GM21529 (cell line): ENCODE measurements at regions not wholly inside any gene's neighbourhood (a gene's known extent, or its start where the extent isn't known, plus 50 kb on each side); places are given as distances from the start of the nearest gene placed in this dataset.
A peak's percentile ranks its signal among the peaks of the same experiment; 100 is the strongest.
"Not testable (repeated sequence)": the region's sequence is repeated elsewhere in the genome, so short reads cannot be mapped to it uniquely, and the experiment has no call there.

Source experiments
- ATAC-seq: cut with Tn5 transposase; IDR thresholded peaks from one replicate; pipeline ENCODE4 v1.9.1; 2021; ENCODE audit not compliant: unreplicated experiment

DNA sequence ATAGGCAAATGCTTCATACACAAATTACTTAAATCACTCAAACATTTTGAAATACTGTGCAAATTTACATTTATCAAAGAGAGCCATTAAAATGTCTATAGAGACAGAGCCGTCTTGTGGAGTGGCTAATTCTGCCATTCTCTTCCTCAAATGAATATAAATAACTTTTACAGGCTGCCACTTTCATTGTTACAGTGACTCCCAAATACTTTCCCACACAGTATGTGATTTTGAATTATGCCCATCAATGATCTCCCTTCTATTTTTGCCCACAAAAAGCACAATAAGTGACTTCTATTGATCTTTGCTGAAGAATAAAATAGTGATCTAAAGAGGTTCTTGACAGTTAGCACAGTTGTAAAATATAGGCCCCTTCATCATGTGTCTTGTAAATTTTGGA, 1244.9 kb downstream of the PCDH17 start:
- no peak for ATAC-seq

DNA sequence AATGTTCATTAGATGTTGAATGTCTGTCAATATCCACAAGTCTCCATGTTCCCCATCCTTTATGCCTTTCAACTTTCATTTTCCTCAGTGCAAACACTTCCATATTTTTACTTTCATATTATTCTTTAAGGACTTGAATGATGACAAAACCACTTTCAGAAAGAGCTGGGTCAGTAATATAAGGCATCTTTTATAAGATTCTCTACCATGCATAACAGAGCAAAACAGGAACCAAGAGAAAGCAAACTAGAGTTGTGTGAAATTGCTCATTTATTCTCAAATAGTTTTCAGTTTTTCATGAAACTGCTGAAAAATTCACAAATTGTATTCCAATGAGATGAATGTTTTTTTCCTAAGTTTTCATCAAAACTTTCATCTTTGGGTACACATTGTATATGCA, 1247.6 kb downstream of the PCDH17 start:
- no peak for ATAC-seq

DNA sequence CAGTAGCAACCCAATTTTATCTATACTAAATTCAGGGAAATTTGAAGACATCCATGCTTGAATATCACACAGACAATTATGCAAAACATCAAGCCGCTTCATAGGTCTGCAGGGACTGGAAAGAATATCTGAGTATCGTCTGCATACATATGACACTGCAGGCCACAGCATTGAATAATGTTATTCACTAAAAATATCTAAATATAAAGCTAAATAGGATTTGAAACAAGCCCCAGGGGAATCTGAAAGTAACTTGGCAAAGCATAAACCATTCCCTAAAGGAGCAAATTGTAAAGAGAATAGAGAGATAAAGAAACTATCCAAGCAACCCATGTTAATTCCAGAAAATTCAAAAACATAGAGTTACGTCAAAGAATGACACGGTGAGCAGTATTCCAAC, 1251.0 kb downstream of the PCDH17 start:
- no peak for ATAC-seq

DNA sequence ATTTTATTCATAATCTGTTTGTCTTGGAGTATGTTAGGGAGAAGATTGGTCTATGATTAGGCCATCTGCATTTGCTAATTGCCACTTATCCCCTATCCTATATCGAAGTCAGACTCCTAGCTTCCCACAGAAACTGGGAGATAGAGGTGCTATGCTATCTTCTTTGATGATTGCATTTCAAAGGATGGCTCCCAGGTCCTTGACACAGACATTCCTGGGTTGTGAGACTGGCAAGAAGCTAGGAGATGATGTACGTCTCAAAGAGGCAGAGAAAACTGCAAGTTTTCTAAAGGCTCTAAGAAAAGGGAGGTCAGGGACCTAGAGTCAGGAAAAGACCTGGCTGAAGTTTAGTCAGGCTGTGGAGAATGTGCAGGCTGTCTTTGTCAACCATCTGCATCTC, 1251.9 kb downstream of the PCDH17 start:
- no peak for ATAC-seq

DNA sequence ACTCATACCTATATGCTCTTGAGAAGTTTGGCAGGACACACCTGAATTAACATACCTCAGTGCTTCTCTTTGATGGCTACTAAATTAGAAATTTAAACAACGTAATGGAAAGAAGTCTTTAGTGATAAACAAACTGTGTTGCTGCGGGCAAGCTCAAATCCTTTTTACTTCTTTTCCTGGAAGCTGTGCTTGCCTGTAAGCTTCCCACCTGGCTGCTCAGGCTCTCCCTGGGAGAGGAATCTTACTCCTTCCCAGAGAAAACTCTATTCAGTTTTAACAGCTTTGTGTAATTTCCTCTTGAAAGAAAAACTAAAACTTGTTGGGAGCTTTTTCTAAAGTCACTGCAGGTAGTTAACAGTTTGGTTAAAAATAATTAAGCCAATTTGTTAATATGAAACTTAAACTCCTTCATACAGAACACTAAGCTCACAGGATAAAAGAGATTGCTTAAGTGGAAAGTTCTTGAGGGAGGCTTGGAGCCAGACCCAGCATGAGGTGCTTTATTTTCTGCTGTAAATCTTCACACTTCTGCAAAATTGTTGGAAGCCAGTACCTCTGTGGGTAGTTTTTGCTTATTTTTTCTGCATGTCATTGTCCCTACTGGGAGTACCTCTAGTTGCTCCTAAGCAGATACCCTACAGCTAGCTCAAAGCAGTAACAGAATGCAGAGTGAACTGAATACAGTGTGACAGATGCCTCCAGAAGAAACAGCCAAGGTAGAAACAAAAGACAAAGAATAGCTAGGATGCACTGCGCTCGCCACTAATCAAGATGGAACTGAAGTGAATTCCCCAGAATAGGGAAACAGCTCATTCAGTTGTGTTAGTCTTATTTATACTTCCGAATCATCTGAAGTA, 1253.0 kb downstream of the PCDH17 start:
- no peak for ATAC-seq

DNA sequence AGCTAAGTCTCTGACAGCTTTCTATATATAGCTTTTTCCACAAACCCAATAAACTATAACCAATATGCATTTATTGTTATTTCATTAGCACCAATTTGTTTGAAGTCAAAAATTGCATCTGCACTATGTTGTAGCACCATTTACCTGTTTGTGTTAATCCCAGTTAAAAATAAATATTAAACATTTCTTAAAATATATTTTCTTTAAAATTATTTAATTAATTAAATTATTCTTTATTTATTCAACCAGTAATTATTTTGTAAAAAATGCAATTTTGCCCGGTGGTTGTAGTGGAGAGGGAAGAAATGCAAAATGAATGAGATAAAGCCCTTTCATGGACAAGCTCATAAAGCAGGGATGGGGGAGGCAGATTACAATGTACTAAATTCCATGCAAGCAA, 1257.9 kb downstream of the PCDH17 start:
- no peak for ATAC-seq

DNA sequence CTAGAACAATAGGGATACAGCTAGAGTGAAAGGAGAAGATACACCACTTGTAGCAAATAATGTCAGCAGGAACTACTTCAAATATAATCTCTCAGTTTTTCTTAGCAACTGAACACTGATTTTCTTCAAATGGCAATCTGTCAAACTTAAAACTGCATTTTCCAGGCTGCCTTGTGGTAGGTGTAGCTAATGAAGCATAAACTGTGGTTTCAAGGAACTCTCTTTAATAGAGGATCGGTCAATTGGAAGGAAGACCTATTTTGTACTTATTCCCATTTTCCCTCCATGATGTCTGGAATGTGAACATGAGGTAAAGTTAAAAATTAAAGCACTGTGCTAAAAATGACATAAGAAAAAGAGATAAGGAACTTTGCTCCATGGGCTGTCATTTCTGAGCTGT, 1261.9 kb downstream of the PCDH17 start:
- ATAC-seq, result no peak

DNA sequence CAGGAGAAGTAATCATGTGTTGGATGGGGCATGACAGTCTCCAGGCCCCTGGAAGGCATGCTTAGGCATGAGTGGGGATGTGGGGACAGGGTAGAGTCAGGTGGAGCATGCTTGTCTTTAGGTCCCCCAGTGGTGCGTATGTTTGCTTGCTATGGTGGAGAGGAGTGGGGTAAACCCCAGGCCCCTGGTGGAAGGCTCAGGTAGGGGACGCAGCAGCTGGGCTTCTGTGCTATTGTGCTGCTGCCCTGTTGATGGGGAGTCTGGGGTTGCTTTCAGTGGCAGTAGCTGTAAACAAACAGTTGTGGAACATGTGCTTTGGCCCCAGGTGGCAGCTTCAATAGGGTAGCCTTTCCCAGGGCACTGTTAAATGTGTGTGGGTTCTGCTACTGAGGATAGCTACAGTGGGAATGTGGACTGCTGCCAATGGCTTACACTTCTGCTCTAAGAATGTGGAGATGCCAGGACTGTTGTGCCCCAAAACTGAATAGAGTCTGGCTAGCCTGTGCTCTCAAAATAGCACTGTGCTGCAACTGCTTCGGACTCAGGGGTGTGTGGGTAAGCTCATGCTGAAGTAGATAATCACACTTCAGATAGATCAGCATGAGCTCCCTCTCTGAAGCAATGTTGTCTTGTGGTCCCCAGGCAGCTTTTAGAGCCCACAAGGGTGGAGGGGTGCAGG, 1257.3 kb downstream of the DIAPH3 start:
- ATAC-seq, result no peak

DNA sequence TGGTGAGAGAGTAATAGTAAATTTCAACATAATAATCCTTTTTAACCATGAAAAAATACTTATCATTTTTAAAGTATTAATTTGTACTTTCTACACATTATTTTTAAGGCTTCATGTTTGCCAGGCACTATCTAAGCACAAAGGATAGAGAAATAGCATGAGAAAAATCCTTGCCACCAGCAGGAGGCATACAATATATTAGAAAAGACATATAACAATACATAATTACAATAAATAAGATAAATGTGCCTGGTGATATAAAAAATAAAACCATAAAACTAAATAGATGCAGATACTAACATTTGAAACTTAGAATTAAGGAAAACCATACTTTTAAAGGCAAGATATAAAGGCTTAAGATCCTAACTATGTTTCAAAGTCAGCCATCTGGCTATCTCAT, 1256.4 kb downstream of the DIAPH3 start:
- ATAC-seq, result no peak

DNA sequence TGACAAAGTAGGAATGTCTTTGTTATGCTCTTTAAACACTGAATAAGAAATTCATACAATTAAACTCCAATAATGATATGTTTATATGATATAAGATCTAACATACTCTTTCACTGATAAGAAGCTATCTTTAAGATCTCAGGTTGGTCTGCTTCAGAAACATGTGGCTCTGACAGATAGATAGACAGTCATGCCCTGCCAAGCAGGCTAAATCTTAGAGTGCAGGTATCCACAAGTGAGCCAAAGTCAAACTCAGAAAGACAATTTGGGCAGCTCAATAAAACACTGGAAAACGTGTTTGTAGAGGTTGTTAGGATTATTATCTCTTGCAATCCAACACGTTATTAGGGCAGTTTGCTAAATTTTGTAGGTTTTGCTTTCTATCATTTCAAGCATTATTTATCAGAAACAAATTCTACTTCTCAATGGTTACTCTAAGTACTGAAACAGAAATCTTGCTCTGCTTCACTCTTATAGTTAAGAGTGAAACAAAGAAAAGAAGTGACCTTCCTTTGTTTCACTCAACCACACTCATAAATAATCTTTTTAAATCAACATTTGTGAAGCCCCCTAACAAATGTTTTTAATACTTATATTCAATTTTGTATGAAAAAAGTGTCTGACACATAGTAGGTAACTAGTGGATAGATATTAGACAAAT, 1255.6 kb downstream of the DIAPH3 start:
- ATAC-seq, result no peak

DNA sequence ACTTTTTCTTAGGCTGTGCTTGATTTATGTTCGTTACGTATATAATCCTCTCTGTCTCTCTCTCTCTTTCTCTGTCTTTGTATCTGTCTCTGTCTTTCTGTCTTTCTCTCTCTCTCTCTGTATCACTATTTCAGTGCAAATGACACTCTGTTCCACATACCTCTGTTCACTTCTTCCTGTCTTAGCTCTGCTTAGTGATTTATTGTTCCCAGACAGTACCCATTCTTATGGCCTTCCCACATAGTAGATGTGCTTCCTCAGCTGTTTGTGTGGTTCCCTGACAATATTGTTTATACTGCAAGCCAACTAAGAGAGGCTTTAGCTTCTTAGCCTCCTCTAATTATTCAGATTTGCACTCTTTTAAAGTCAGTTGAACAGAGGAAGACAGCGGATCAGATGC, 1244.2 kb downstream of the DIAPH3 start:
- ATAC-seq, result no peak

DNA sequence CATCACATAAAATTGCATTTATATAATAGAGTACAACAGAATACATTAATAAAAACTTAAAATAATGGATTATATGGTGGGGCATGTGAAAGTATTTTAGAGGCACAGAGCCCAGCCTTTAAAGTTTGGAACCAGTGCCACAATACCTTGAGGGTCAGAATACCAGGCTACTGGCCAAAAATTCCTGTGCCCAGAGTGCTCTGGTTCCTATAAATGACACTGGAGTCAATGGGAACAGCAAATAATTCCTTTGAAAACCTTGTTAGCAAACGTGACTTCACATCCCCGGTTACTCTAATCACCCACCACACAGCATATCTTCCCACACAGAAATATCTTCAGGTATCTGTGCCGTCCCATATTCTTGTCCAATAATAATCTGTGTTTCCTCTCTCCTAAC, 1242.6 kb downstream of the DIAPH3 start:
- no peak for ATAC-seq

DNA sequence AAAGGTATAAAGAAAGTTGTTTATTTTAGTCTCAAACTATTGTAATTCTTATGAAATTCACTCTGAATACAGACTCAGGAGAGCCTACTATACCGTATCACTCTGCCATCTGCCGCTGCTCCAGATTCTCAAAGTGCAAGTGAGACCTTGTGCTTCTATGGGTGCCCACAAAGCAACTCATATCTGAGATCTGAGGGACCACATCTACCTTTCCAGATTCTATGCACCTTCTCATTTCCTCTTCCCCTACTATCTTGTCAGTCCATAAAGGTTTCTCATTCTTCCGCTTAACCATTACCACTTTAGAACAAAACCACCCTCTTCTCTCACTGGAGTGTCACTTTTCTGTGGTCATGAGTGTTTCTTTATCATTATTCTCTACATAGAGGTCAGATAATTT, 1236.9 kb downstream of the DIAPH3 start:
- no peak for ATAC-seq

DNA sequence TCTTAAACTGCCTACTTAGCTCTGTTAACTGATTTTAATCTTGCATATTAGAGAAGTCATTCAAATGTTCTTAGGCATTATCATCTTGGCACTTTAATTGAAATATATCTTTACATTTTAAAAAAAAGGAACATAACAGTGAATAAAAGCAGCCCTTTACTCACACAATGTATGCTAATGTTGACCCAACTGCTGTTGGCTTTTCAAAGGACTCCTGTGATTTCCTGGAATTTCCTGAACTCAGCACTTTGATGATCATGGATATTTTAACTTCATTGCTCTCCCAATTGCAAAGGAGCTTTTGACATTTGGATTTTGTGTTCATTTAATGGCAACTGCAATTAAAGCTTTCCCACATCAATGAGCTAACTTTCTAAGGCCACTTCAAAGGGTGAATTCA, 1230.3 kb downstream of the DIAPH3 start:
- ATAC-seq, result no peak

DNA sequence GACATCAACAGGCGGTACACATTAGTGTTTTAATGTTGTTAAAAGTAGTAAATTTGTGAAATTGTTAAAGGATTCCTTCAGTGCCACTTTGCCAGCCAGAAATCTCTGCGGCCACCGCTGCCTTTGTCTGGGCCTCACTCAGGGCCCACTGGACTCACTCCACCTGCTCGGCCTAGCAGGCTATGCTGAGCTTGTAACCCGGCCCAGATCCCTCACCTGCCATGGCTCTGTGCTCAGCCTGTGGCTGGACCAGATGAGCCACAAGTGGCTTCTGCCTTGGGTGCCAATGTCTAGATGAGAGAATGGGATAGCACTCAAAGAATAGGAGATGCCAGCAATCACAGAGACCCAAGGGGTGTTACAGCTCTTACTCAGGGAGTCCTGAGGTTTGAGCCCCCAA, 1228.0 kb downstream of the DIAPH3 start:
- no peak for ATAC-seq

DNA sequence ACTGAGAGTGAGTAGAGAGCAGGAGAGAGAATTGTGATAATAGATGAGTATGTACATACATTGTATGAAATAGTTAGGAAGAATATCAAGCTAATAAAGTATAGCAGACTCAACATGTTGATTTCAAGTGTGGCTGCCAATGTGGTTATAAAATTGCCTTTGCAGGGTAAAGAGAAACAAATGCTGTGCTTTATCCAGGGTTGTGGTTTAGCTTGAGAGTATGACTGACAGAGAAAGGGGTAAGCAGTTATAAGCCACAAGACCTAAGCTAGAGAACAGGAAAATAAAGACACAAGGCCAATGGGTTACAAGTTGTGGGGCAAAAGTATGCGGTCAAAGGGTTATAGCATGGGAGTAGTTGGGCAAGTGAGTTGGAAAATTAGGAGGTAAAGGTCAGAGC, 1217.5 kb downstream of the DIAPH3 start:
- no peak for ATAC-seq

DNA sequence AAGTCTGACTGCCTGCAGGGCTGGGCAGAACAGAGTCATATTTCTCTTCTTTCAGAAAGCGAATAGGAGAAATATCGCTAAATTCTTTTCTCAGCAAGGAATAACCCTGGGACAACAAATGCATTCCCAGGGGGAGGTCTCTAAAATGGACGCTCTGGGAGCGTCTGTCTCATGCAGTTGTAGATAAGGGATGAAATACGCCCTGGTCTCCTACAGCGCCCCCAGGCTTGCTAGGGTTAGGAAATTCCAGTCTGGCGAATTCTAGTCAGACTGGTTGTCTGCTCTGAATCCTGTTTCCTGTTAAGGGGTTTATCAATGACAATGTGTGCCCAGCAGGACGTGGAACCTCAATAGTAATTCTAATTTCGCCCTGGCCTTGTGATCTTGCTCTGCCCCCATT, 1214.1 kb downstream of the DIAPH3 start:
- no peak for ATAC-seq

DNA sequence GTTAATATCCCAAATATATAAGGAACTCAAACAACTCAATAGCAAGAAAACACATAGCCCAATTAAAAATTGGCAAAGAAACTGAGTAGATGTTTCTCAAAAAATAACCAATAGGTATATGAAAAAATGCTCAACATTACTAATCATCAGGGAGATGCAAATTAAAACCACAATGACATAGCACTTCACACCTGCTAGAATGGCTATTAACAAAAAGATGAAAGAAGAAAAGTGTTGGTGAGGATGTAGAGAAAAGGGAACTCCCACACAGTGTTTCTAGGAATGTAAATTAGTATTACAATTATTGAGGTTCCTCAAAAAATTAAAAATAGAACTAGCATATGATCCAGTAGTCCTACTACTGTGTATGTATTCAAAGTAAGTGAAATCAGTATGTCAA, 1212.8 kb downstream of the DIAPH3 start:
- ATAC-seq, result no peak

DNA sequence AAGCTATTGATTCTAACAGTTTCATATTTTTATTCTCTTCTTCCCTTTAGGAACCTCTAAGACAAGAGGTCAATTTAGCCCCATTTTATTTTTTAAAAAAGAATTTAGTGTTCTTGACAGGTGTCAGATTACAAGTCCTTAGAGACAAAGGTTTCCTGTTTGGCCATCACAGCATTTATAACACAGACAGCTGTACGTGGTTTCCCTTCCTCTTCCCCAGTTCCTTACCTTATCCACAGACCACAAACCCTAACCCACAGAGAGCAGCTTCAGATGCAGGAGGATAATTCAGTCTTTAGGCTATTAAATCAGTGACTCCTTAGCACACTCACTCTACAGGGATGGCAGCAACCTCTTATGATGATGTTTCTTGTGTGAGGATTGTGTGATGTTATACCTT, 1210.1 kb downstream of the DIAPH3 start:
- ATAC-seq, result peak; percentile 90

DNA sequence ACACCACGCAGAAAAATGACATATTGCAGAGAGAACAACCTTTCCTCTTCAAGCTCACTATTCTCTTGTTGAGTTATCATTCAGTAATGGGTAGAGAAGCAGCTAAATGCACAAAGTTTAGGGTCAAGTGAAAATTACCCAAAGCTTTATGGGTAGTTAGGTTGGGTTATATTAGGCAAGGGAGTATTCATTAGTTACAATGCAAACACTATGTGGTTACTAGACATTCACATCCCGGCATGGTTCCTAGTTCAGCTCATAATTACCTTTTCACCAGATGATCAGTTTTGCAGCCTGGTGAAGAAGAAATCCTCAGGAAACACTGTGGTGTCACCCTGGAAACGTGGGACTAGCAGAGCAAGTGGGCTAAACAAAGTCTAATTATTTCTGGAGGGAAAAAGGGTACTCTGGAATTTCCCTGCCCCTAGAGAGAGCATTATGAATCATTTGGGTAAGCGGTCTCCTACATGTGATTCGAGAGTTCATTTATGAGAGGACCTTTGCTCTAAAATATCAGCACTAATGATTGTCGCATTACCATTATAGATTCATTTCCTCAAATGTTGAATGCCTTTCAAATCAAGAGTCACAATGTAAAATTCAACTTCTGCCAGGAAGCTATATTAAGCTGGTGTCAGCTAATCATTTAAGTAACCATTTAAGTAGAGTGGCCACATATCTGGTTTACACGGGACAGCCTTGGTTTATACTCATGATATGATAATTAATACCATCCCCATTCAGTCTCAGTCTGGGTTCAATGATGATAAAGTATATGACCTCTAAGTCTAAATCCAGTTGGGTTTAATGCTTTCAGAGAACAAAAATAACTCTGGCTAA, 1208.0 kb downstream of the DIAPH3 start:
- no peak for ATAC-seq

DNA sequence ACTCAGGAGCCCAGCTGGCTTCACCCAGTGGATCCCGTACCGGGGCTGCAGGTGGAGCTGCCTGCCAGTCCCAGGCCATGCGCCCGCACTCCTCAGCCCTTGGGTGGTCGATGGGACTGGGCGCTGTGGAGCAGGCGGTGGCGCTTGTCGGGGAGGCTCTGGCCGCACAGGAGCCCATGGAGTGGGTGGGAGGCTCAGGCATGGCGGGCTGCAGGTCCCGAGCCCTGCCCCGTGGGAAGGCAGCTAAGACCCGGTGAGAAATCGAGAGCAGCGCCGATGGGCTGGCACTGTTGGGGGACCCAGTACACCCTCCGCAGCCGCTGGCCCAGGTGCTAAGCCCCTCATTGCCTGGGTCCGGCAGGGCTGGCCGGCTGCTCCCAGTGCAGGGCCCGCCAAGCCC, 1205.6 kb downstream of the DIAPH3 start:
- ATAC-seq, result not testable (repeated sequence)
